ENCODE measurements at regions not wholly inside any gene's neighbourhood (a gene's known extent, or its start where the extent isn't known, plus 50 kb on each side); places are given as distances from the start of the nearest gene placed in this dataset.

- TF ChIP-seq CTCF (IDR thresholded peaks at IDR 0.05) (no peak), POLR2A (IDR thresholded peaks at IDR 0.05) (no peak)
Observed at GRCh38 chr19:20252613-20253012, 85.6 kb downstream of the ZNF486 start.
